ENCODE measurements at regions not wholly inside any gene's neighbourhood (a gene's known extent, or its start where the extent isn't known, plus 50 kb on each side); places are given as distances from the start of the nearest gene placed in this dataset.

- no peaks in the 10 kb centered on the region for H3K27me3 ChIP-seq (ENCODE audit: insufficient read depth, low read length, poor library complexity, severe bottlenecking)
- H4K20me1 ChIP-seq (ENCODE audit: insufficient read depth, low read length, poor library complexity, severe bottlenecking), result no peaks in the 10 kb centered on the region
- no peaks in the 10 kb centered on the region for H3K9me3 ChIP-seq (ENCODE audit: insufficient read depth, low read depth, low read length)
- TF ChIP-seq CTCF (conservative IDR thresholded peaks at IDR 0.05; ENCODE audit: low read length), result no peak
- TF ChIP-seq EZH2phosphoT487 (IDR thresholded peaks at IDR 0.05; ENCODE audit: borderline replicate concordance), result no peak
- peak overlapping the region; percentile 6 for H3K4me2 ChIP-seq (ENCODE audit: low read depth, low read length, poor library complexity, severe bottlenecking)
- H3K4me1 ChIP-seq (ENCODE audit: insufficient read depth, low read length, poor library complexity, severe bottlenecking), result peaks cover 48% of the 10 kb centered on the region
- H3K4me3 ChIP-seq (ENCODE audit: low read length, poor library complexity, severe bottlenecking), result no peak overlapping the region
- H2AFZ ChIP-seq (ENCODE audit: low read length), result no peak overlapping the region
- H3F3A ChIP-seq (ENCODE audit: low read depth), result peaks cover 5% of the 10 kb centered on the region; the same call in 1 of the 2 replicates
- no peak overlapping the region for H3K9ac ChIP-seq (ENCODE audit: low read depth, low read length, poor library complexity, severe bottlenecking)
- no peaks in the 10 kb centered on the region for H3K79me2 ChIP-seq (ENCODE audit: insufficient read depth, low read length)
- H3K36me3 ChIP-seq (ENCODE audit: insufficient read depth, low read length), result no peaks in the 10 kb centered on the region
- no peaks in the 10 kb centered on the region for H3K9me2 ChIP-seq (replicated peaks; ENCODE audit: low read depth, low read length)
Observed at GRCh38 chr12:75650595-75651341, 139.4 kb upstream of the KRR1 start.

- Histone ChIP-seq H3K9me2 (replicated peaks; ENCODE audit: low read depth, low read length) (no peaks in the 10 kb centered on the region), H3F3A (ENCODE audit: low read depth) (no peaks in the 10 kb centered on the region), H3K9me3 (ENCODE audit: insufficient read depth, low read depth, low read length) (no peaks in the 10 kb centered on the region), H3K79me2 (ENCODE audit: insufficient read depth, low read length) (no peaks in the 10 kb centered on the region), H3K4me1 (ENCODE audit: insufficient read depth, low read length, poor library complexity, severe bottlenecking) (peaks cover 46% of the 10 kb centered on the region), H3K4me2 (ENCODE audit: low read depth, low read length, poor library complexity, severe bottlenecking) (no peak overlapping the region), H3K27me3 (ENCODE audit: insufficient read depth, low read length, poor library complexity, severe bottlenecking) (no peaks in the 10 kb centered on the region), H2AFZ (ENCODE audit: low read length) (no peak overlapping the region), H3K9ac (ENCODE audit: low read depth, low read length, poor library complexity, severe bottlenecking) (no peak overlapping the region), H3K36me3 (ENCODE audit: insufficient read depth, low read length) (no peaks in the 10 kb centered on the region), H3K4me3 (ENCODE audit: low read length, poor library complexity, severe bottlenecking) (no peak overlapping the region), H4K20me1 (ENCODE audit: insufficient read depth, low read length, poor library complexity, severe bottlenecking) (no peaks in the 10 kb centered on the region)
- TF ChIP-seq CTCF (conservative IDR thresholded peaks at IDR 0.05; ENCODE audit: low read length) (no peak), EZH2phosphoT487 (IDR thresholded peaks at IDR 0.05; ENCODE audit: borderline replicate concordance) (no peak)
Observed at GRCh38 chr12:75650100-75650499, 138.7 kb upstream of the KRR1 start.

GRCh38 chr12:75648856-75649255 lies 137.4 kb upstream of the KRR1 start:
- H2AFZ ChIP-seq (ENCODE audit: low read length), result no peak overlapping the region
- H3K27me3 ChIP-seq (ENCODE audit: insufficient read depth, low read length, poor library complexity, severe bottlenecking), result no peaks in the 10 kb centered on the region
- no peaks in the 10 kb centered on the region for H3K79me2 ChIP-seq (ENCODE audit: insufficient read depth, low read length)
- H3K9me3 ChIP-seq (ENCODE audit: insufficient read depth, low read depth, low read length), result no peaks in the 10 kb centered on the region
- no peak overlapping the region for H3K4me2 ChIP-seq (ENCODE audit: low read depth, low read length, poor library complexity, severe bottlenecking)
- no peaks in the 10 kb centered on the region for H4K20me1 ChIP-seq (ENCODE audit: insufficient read depth, low read length, poor library complexity, severe bottlenecking)
- no peaks in the 10 kb centered on the region for H3F3A ChIP-seq (ENCODE audit: low read depth)
- no peak overlapping the region for H3K4me3 ChIP-seq (ENCODE audit: low read length, poor library complexity, severe bottlenecking)
- H3K36me3 ChIP-seq (ENCODE audit: insufficient read depth, low read length), result no peaks in the 10 kb centered on the region
- H3K9me2 ChIP-seq (replicated peaks; ENCODE audit: low read depth, low read length), result no peaks in the 10 kb centered on the region
- peaks cover 46% of the 10 kb centered on the region for H3K4me1 ChIP-seq (ENCODE audit: insufficient read depth, low read length, poor library complexity, severe bottlenecking)
- TF ChIP-seq EZH2phosphoT487 (IDR thresholded peaks at IDR 0.05; ENCODE audit: borderline replicate concordance) (no peak), CTCF (conservative IDR thresholded peaks at IDR 0.05; ENCODE audit: low read length) (no peak)
- H3K9ac ChIP-seq (ENCODE audit: low read depth, low read length, poor library complexity, severe bottlenecking), result no peak overlapping the region

Measured in Loucy (cell line).